ENCODE measurements at regions not wholly inside any gene's neighbourhood (a gene's known extent, or its start where the extent isn't known, plus 50 kb on each side); places are given as distances from the start of the nearest gene placed in this dataset.

DNA sequence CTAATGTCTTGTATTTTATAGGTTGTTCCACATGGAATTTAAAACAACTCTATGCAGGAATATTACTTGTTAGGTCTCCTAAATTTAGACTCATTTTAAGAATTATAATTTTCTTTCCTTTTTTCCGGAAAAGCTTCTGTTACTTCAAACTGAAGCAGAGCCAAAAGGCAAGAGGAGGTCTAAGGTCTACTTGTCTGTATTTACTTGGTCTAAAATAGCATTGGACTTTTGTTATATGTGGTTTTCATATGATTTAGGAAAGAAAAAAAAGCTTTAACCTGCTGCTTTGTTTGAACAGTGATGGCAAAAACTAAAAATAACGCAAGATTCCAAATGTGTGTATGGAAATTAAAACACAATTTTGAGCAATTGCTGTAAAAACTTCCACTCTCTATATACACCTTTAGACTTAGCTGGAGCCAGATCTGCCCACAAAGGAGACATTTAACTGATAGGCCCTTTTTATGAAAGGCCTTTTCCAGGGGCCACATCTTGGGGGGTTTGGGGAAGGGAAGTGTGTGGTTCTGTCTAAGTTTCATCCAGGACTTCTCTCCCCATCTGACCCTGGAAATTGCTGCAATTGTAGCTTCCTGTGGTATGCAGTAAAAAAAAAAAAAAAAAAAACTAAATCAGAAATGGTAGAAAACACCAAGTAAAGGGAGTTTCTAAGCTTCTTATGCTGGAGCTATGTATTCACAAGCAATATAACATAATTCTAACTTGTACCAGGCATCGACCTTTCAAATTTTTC lies 307.7 kb upstream of the MEF2C start:
- no peaks in the 10 kb centered on the region for H3K27me3 ChIP-seq (ENCODE audit: control insufficient read depth in 2 of 2, insufficient read depth in 2 of 2, low read length in 2 of 2)
- DNase-seq (ENCODE audit: low read depth, low spot score): no peak
- H3K4me1 ChIP-seq (ENCODE audit: control insufficient read depth, extremely low read depth, insufficient read depth, low read length): no peaks in the 10 kb centered on the region
- intact Hi-C loops (cut with micrococcal nuclease): no loop called here
- no peaks in the 10 kb centered on the region for H4K20me1 ChIP-seq (replicated peaks; ENCODE audit: control insufficient read depth, extremely low read depth, insufficient read depth, low read length)
- ChIA-PET CTCF (interaction anchor here (0.6 to 1.5 kb wide), 2 partner anchors 18 to 782 kb away, joined by 3 to 4 read pairs; no protein-coding TSS in a partner anchor), POLR2A (no interaction called here)
- H3K79me2 ChIP-seq (ENCODE audit: control insufficient read depth, insufficient read depth, low read length): no peaks in the 10 kb centered on the region
- no TSS peak for BruUV-seq (replicated peaks)
- no peak overlapping the region for H2AFZ ChIP-seq (ENCODE audit: low read depth, low read length)
- TF ChIP-seq JUN (IDR thresholded peaks at IDR 0.05; ENCODE audit: borderline replicate concordance, insufficient read depth, insufficient read length, low read depth) (no peak), POLR2A (IDR thresholded peaks at IDR 0.05; ENCODE audit: low read depth, low read length) (no peak), GATA2 (IDR thresholded peaks at IDR 0.05; ENCODE audit: insufficient read depth, insufficient read length, low read depth, low read length) (no peak), EZH2 (IDR thresholded peaks at IDR 0.05; ENCODE audit: borderline replicate concordance, low read depth, low read length, severe bottlenecking) (no peak), FOS (IDR thresholded peaks at IDR 0.05; ENCODE audit: borderline replicate concordance, insufficient read depth, low read length) (no peak), POLR2AphosphoS5 (IDR thresholded peaks at IDR 0.05; ENCODE audit: insufficient read depth, low read depth, low read length) (no peak), MYC (IDR thresholded peaks at IDR 0.05; ENCODE audit: low read depth, low read length) (no peak)
- TF ChIP-seq, protein P1, sequence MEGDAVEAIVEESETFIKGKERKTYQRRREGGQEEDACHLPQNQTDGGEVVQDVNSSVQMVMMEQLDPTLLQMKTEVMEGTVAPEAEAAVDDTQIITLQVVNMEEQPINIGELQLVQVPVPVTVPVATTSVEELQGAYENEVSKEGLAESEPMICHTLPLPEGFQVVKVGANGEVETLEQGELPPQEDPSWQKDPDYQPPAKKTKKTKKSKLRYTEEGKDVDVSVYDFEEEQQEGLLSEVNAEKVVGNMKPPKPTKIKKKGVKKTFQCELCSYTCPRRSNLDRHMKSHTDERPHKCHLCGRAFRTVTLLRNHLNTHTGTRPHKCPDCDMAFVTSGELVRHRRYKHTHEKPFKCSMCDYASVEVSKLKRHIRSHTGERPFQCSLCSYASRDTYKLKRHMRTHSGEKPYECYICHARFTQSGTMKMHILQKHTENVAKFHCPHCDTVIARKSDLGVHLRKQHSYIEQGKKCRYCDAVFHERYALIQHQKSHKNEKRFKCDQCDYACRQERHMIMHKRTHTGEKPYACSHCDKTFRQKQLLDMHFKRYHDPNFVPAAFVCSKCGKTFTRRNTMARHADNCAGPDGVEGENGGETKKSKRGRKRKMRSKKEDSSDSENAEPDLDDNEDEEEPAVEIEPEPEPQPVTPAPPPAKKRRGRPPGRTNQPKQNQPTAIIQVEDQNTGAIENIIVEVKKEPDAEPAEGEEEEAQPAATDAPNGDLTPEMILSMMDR (IDR thresholded peaks at IDR 0.05; ENCODE audit: extremely low read depth in 1 of 2, insufficient read depth in 1 of 2, low read depth in 1 of 2, low read length in 2 of 2): no peak
- TF ChIP-seq, protein P2, sequence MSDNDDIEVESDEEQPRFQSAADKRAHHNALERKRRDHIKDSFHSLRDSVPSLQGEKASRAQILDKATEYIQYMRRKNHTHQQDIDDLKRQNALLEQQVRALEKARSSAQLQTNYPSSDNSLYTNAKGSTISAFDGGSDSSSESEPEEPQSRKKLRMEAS (IDR thresholded peaks at IDR 0.05; ENCODE audit: insufficient read depth, insufficient read length): no peak
- no peak overlapping the region for H3K4me2 ChIP-seq (ENCODE audit: insufficient read depth, low read length)
- H3K9ac ChIP-seq (replicated peaks; ENCODE audit: extremely low read depth, insufficient read depth, low read length): no peak overlapping the region
- no peak overlapping the region for H3K27ac ChIP-seq (ENCODE audit: insufficient read depth, low read depth, low read length)
- FAIRE-seq: no peak
- no peaks in the 10 kb centered on the region for H3K9me1 ChIP-seq (replicated peaks; ENCODE audit: control insufficient read depth, extremely low read depth, insufficient read depth, low read length)
- H3K9me3 ChIP-seq (replicated peaks; ENCODE audit: control insufficient read depth, insufficient read depth, low read length): no peaks in the 10 kb centered on the region
- H3K4me3 ChIP-seq (replicated peaks in 1 of 3; ENCODE audit: insufficient read depth in 1 of 3, low read depth in 1 of 3, low read length in 3 of 3): no peak overlapping the region
- dilution Hi-C loops (cut with MboI; ENCODE audit: extremely low pct_ligation_motif_present, low sequenced_read_pairs): no loop called here
- H3K36me3 ChIP-seq (ENCODE audit: control insufficient read depth in 2 of 2, extremely low read depth in 1 of 2, insufficient read depth in 2 of 2, low read length in 2 of 2): no peaks in the 10 kb centered on the region

Measured in endothelial cell of umbilical vein (primary cell).